Adipocyte (in vitro differentiated cells): ENCODE measurements at regions not wholly inside any gene's neighbourhood (a gene's known extent, or its start where the extent isn't known, plus 50 kb on each side); places are given as distances from the start of the nearest gene placed in this dataset.
"Not testable (repeated sequence)": the region's sequence is repeated elsewhere in the genome, so short reads cannot be mapped to it uniquely, and the experiment has no call there.

Experiments
- DNase-seq: peaks from one replicate; pipeline ENCODE4 v3.0.0-alpha.2; 2015; ENCODE audit warnings: low read depth
- H3K27me3 ChIP-seq: replicated peaks from 2 replicates; pipeline ENCODE4 v1.7.0; 2013; ENCODE audit warnings: mild to moderate bottlenecking, low read length, moderate library complexity; ENCODE audit not compliant: control insufficient read depth, insufficient read depth
- H3K36me3 ChIP-seq: 2 replicates; pipeline ENCODE4 v1.7.0; 2013; ENCODE audit warnings: low read length, mild to moderate bottlenecking, moderate library complexity; ENCODE audit not compliant: control insufficient read depth, insufficient read depth, severe bottlenecking
- H3K4me1 ChIP-seq: 2 replicates; pipeline ENCODE4 v1.7.0; 2013; ENCODE audit warnings: mild to moderate bottlenecking, low read length, moderate library complexity; ENCODE audit not compliant: control insufficient read depth, insufficient read depth
- H3K4me3 ChIP-seq: 2 replicates; pipeline ENCODE4 v1.7.0; 2013; ENCODE audit warnings: mild to moderate bottlenecking, low read length, moderate library complexity
- H3K9ac ChIP-seq: 2 replicates; pipeline ENCODE4 v1.7.0; 2013; ENCODE audit warnings: mild to moderate bottlenecking, low read length, moderate library complexity
- H3K9me3 ChIP-seq: 2 replicates; pipeline ENCODE4 v1.7.0; 2013; ENCODE audit warnings: mild to moderate bottlenecking, low read length, moderate library complexity; ENCODE audit not compliant: control insufficient read depth

DNA sequence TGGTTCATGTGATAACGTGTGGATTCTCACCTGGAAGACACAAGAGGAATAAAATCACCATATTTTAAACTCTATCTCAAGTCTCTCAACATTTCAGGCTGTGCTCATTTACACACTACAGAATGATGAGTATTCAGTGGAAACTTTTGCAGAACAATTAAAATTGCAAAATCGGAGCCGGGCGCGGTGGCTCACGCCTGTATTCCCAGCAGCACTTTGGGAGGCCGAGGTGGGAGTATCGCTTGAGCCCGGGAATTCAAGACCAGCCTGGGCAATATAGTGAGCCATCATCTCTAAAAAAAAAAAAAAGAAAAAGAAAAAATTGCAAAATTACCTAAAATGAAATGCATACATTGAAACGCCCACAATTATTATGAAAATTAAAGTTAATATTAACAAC is 825.9 kb downstream of the KCNJ18 start:
- Histone ChIP-seq H3K27me3 (no peaks in the 10 kb centered on the region), H3K9ac (no peak overlapping the region), H3K4me1 (no peaks in the 10 kb centered on the region), H3K36me3 (no peaks in the 10 kb centered on the region), H3K4me3 (no peak overlapping the region), H3K9me3 (no peaks in the 10 kb centered on the region)
- no peak for DNase-seq

DNA sequence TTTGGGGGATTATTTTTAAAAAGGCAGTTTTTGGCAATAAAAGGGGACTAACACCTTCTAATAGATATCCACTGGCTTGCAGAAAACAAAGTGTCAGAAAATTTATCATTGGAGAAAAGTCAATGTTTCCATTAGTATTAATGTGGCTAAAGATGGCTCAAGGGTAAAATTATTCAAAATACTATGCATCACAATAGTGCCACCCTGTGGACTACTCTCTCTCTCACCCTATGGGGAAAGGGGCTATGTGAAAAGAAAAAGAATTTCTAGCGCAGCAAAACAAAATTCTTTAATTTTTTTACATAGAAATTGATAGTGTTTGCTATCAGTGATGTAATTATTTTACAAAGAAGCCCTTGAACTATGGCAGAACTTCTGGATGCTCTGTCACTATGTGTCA is 856.5 kb downstream of the KCNJ18 start:
- not testable (repeated sequence) for H3K4me3 ChIP-seq, H3K36me3 ChIP-seq, H3K9me3 ChIP-seq, DNase-seq, H3K9ac ChIP-seq, H3K4me1 ChIP-seq, H3K27me3 ChIP-seq

GRCh38 chr17:22551695-22552415 is 859.5 kb downstream of the KCNJ18 start:
- H3K9me3 ChIP-seq, H3K9ac ChIP-seq, H3K27me3 ChIP-seq, DNase-seq, H3K36me3 ChIP-seq, H3K4me3 ChIP-seq, H3K4me1 ChIP-seq: not testable (repeated sequence)

GRCh38 chr17:22569459-22570143 is 877.3 kb downstream of the KCNJ18 start:
- no peak overlapping the region for H3K4me3 ChIP-seq
- no peaks in the 10 kb centered on the region for H3K27me3 ChIP-seq
- no peaks in the 10 kb centered on the region for H3K36me3 ChIP-seq
- H3K9me3 ChIP-seq: no peaks in the 10 kb centered on the region
- no peak for DNase-seq
- no peak overlapping the region for H3K9ac ChIP-seq
- no peaks in the 10 kb centered on the region for H3K4me1 ChIP-seq

GRCh38 chr17:22570144-22570845 is 878.0 kb downstream of the KCNJ18 start:
- H3K4me1 ChIP-seq: no peaks in the 10 kb centered on the region
- H3K9me3 ChIP-seq: no peaks in the 10 kb centered on the region
- no peak for DNase-seq
- H3K36me3 ChIP-seq: no peaks in the 10 kb centered on the region
- no peak overlapping the region for H3K9ac ChIP-seq
- H3K27me3 ChIP-seq: no peaks in the 10 kb centered on the region
- H3K4me3 ChIP-seq: no peak overlapping the region

GRCh38 chr17:22599322-22599721 is 907.0 kb downstream of the KCNJ18 start:
- no peaks in the 10 kb centered on the region for H3K9me3 ChIP-seq

DNA sequence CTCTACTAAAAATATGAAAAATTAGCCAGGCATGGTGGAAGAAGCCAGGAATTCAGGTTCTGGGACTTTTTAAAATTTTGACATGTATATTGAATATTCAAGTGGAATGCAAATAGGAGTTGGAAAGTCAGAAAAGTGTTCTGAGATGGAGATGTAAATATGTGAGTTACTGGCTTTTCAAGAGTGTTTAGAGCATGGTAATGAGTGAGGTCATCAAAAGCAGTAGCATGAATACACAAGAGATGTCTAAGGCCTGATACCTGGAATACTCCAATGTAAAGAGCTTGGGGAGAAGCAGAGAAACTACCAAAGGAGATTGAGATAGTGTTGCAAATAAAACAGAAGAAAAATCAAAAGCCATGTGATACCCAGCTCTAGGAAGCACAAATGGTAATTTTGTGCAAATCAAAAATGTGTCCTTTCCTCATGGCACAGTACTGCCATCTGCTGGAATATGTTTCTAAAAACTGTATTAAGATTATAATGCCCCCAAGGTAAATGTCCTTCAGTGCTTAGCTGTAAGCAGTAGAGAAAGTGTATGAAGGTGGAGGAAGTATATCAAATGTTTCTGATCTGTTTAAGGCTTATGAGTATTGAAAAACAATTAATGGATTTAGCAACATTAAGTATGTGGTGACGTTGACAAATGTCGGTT is 908.4 kb downstream of the KCNJ18 start:
- peak; percentile 52 for DNase-seq
- H3K4me3 ChIP-seq: no peak overlapping the region
- H3K9me3 ChIP-seq: no peaks in the 10 kb centered on the region
- no peaks in the 10 kb centered on the region for H3K27me3 ChIP-seq
- H3K9ac ChIP-seq: no peak overlapping the region
- H3K4me1 ChIP-seq: no peaks in the 10 kb centered on the region
- no peaks in the 10 kb centered on the region for H3K36me3 ChIP-seq

More at GRCh38 chr17:22599322-22599721, 907.0 kb downstream of the KCNJ18 start:
- Histone ChIP-seq H3K4me1 (no peaks in the 10 kb centered on the region), H3K27me3 (no peaks in the 10 kb centered on the region), H3K4me3 (no peak overlapping the region), H3K9ac (no peak overlapping the region), H3K36me3 (no peaks in the 10 kb centered on the region)
- no peak for DNase-seq
